ENCODE measurements at regions not wholly inside any gene's neighbourhood (a gene's known extent, or its start where the extent isn't known, plus 50 kb on each side); places are given as distances from the start of the nearest gene placed in this dataset.

DNA sequence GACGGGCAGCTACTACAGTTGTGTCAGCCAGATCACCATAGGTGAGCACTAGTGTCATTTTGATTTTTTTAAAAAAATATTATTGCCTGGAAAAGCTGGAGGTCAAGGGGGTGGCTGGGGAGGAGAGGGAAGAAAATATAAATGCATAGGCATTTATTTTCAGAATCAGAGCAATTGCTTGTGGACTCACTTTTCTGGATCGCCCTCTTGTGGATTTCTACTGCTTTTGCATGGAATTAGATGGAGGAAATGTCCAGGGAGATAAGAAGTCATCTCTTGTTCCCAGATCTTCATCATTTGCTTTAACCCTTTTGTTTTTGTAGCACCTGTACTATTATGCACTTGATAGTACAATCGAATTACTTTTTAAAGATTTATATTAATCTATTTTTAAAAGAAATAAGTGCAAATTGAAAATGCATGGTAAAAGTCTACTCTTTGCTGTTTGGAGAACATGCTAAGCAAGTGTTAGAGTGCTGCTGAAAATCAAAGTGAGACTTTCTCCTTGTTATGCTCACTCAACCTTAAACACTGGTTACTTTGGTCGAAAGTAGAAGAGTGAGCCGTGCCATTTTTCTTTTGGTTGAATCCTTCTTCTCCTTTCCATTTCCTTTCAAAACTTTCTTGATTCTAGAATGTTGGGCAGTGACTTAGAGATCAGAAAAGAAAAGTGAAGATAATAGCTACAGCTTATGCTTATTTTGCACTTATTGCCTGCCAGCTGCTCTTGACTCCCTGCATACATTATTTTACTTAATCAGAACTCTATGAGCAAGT, 60.6 kb upstream of the ANO4 start:
- Histone ChIP-seq H3K4me1 (no peaks in the 10 kb centered on the region), H3K27ac (no peak overlapping the region), H3K27me3 (peaks cover 21% of the 10 kb centered on the region), H3K4me3 (no peak overlapping the region), H3K9me3 (no peaks in the 10 kb centered on the region), H3K36me3 (no peaks in the 10 kb centered on the region)
- TF ChIP-seq, protein P1, sequence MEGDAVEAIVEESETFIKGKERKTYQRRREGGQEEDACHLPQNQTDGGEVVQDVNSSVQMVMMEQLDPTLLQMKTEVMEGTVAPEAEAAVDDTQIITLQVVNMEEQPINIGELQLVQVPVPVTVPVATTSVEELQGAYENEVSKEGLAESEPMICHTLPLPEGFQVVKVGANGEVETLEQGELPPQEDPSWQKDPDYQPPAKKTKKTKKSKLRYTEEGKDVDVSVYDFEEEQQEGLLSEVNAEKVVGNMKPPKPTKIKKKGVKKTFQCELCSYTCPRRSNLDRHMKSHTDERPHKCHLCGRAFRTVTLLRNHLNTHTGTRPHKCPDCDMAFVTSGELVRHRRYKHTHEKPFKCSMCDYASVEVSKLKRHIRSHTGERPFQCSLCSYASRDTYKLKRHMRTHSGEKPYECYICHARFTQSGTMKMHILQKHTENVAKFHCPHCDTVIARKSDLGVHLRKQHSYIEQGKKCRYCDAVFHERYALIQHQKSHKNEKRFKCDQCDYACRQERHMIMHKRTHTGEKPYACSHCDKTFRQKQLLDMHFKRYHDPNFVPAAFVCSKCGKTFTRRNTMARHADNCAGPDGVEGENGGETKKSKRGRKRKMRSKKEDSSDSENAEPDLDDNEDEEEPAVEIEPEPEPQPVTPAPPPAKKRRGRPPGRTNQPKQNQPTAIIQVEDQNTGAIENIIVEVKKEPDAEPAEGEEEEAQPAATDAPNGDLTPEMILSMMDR (IDR thresholded peaks at IDR 0.05): peak in 3 of 4 experiments; percentile 11 to 52 (median 20)
- TF ChIP-seq POLR2AphosphoS5 (IDR thresholded peaks at IDR 0.05): no peak
- WGBS, 2 donors (ENCODE audit: low coverage in 1 of 2): 40 to 54% methylated on average over 5 of the region's 5 CpGs
- no peak for ATAC-seq

DNA sequence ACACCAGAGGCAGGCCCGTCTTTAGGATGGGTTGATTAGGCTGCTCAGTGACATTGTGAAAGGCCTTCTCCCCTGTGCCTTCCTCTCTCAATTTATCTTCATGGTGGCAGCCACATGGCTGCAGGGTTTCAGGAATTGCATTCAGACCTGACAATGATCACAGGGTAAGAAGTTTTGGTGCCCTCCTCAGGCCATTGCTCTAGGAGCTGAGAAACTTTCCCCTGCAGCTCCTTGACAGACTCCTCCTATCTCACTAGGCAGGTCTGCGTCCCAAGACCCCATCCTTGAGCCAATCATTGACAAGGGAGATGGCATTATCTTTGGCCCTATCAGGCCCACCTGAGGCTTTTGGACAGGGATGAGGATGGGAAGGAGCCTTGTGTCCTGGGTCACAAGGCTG, 57.4 kb upstream of the ANO4 start:
- WGBS, 2 donors (ENCODE audit: low coverage in 1 of 2): 50 to 67% methylated on average over 1 to 2 of the region's 2 CpGs
- TF ChIP-seq POLR2A (IDR thresholded peaks at IDR 0.05) (no peak), EP300 (IDR thresholded peaks at IDR 0.05) (no peak), POLR2AphosphoS5 (IDR thresholded peaks at IDR 0.05) (no peak)
- TF ChIP-seq, protein P1 (IDR thresholded peaks at IDR 0.05): no peak

DNA sequence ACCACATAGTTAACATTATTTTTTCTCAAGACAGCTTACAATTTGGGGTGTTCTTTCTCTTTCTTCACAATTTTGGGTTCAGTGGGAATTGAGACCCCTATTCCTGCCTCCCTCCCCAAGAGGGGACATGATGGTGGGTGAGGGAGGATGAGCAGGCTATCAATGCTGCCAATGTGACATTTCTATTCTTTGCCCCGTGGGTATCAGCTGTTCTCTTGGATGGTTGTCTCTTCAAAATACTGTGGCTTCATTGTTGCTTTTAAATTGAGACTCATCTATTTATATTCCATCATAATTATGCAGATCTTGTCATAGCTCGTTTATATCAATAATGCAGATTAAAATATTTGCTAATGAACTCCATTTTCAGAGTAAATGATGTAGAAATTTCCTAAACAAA, 56.5 kb upstream of the ANO4 start:
- no peak overlapping the region for H3K4me3 ChIP-seq
- no peaks in the 10 kb centered on the region for H3K36me3 ChIP-seq
- no peak overlapping the region for H3K27ac ChIP-seq
- H3K27me3 ChIP-seq: peaks cover 8% of the 10 kb centered on the region
- WGBS, 2 donors (ENCODE audit: low coverage in 1 of 2): 59 to 79% methylated on average over 2 of the region's 2 CpGs
- H3K4me1 ChIP-seq: no peaks in the 10 kb centered on the region
- no peak for ATAC-seq
- TF ChIP-seq EP300 (IDR thresholded peaks at IDR 0.05): no peak
- TF ChIP-seq, protein P1 (IDR thresholded peaks at IDR 0.05): no peak
- TF ChIP-seq POLR2AphosphoS5 (IDR thresholded peaks at IDR 0.05): no peak
- no peak for TF ChIP-seq POLR2A (IDR thresholded peaks at IDR 0.05)
- H3K9me3 ChIP-seq: no peaks in the 10 kb centered on the region

More for the DNA sequence above, 57.4 kb upstream of the ANO4 start:
- Histone ChIP-seq H3K4me1 (no peaks in the 10 kb centered on the region), H3K27ac (no peak overlapping the region), H3K9me3 (no peaks in the 10 kb centered on the region), H3K36me3 (no peaks in the 10 kb centered on the region), H3K4me3 (no peak overlapping the region), H3K27me3 (peaks cover 15% of the 10 kb centered on the region)
- ATAC-seq: no peak

DNA sequence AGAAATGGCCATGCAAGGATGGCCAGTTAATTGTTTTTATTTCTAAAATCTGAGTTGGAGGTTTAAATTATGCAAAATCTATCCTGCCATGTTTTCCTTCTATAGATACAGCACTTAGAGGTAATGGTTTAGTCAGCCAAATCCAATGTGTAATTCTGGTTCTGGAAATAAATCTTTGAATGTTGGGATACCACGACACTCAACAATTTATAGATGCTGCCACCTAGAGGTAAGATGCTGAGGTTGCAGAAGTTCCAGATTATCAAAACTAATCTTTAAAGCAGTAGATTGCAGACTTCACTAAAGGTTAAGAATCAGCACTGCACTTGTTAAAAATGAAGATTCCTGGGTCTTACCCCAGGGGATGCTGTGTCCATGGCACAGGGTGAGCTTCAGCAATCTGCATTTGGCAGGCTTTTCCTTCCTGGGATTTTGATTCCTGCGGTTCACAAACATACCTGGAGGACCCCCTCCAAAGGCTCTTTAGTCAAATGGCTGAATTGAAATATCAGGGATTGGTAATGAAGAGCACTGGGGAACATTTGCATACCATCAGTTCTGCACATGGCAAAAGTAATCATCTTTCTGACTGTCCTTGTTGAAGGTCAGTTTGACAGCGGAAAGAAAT, 53.4 kb upstream of the ANO4 start:
- Histone ChIP-seq H3K9me3 (peaks cover 0 to 19% (median 0%) of the 10 kb centered on the region in 3 donors), H3K4me3 (no peak overlapping the region), H3K4me1 (no peaks in the 10 kb centered on the region), H3K36me3 (no peaks in the 10 kb centered on the region), H3K27ac (no peak overlapping the region), H3K27me3 (no peaks in the 10 kb centered on the region)
- WGBS, 2 donors (ENCODE audit: low coverage in 1 of 2): 48 to 56% methylated on average over 2 to 3 of the region's 3 CpGs
- no peak for ATAC-seq
- TF ChIP-seq EP300 (IDR thresholded peaks at IDR 0.05): no peak
- TF ChIP-seq POLR2AphosphoS5 (IDR thresholded peaks at IDR 0.05): no peak
- TF ChIP-seq, protein P1 (IDR thresholded peaks at IDR 0.05): peak; percentile 36 to 43 (median 40)

DNA sequence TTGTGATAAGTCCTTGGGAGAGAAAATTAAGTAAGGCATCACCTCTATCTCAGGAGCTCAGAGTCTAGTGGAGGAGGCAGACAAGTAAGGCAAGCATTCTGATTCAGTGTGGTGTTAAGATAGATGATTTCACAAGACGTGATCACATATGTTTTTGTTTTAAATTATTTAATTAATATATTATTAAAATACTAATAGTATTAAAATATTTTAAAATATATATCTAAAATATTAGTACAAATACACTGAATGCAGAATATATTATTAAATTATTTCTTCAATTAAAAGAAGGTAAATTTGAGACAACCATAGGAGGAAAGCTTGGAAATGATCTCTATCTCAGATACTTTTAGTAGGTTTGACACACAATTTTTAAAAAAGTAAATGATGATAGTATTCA, 51.5 kb upstream of the ANO4 start:
- H3K27me3 ChIP-seq: no peaks in the 10 kb centered on the region
- H3K4me1 ChIP-seq: no peaks in the 10 kb centered on the region
- no peak overlapping the region for H3K4me3 ChIP-seq
- ATAC-seq: no peak
- no peaks in the 10 kb centered on the region for H3K36me3 ChIP-seq
- WGBS, 2 donors (ENCODE audit: low coverage in 1 of 2): 71 to 100% methylated on average over 1 of the region's 1 CpG
- TF ChIP-seq EP300 (IDR thresholded peaks at IDR 0.05) (no peak), POLR2AphosphoS5 (IDR thresholded peaks at IDR 0.05) (no peak), POLR2A (IDR thresholded peaks at IDR 0.05) (no peak)
- TF ChIP-seq, protein P1 (IDR thresholded peaks at IDR 0.05): no peak
- no peak overlapping the region for H3K27ac ChIP-seq
- H3K9me3 ChIP-seq: peaks cover 0 to 19% (median 0%) of the 10 kb centered on the region in 3 donors

All from gastroesophageal sphincter (tissue), 4 donors.